IPS-15b (cell line): ENCODE measurements at regions not wholly inside any gene's neighbourhood (a gene's known extent, or its start where the extent isn't known, plus 50 kb on each side); places are given as distances from the start of the nearest gene placed in this dataset.

ENCODE experiments used
- H3K27me3 ChIP-seq: one replicate; pipeline ENCODE4 v1.6.1; 2013; ENCODE audit warnings: low read length; ENCODE audit not compliant: control insufficient read depth, insufficient read depth
- H3K36me3 ChIP-seq: one replicate; pipeline ENCODE4 v1.6.1; 2013; ENCODE audit warnings: low read length; ENCODE audit not compliant: control insufficient read depth, insufficient read depth
- H3K4me1 ChIP-seq: one replicate; pipeline ENCODE4 v1.6.1; 2013; ENCODE audit warnings: mild to moderate bottlenecking, low read length; ENCODE audit not compliant: control insufficient read depth, insufficient read depth
- H3K4me3 ChIP-seq: one replicate; pipeline ENCODE4 v1.5.1; 2013; ENCODE audit warnings: low read depth, low read length
- H3K9ac ChIP-seq: one replicate; pipeline ENCODE4 v1.6.1; 2013; ENCODE audit warnings: low read depth, mild to moderate bottlenecking, low read length
- H3K9me3 ChIP-seq: one replicate; pipeline ENCODE4 v1.6.1; 2013; ENCODE audit warnings: mild to moderate bottlenecking, low read length; ENCODE audit not compliant: control insufficient read depth, insufficient read depth

DNA sequence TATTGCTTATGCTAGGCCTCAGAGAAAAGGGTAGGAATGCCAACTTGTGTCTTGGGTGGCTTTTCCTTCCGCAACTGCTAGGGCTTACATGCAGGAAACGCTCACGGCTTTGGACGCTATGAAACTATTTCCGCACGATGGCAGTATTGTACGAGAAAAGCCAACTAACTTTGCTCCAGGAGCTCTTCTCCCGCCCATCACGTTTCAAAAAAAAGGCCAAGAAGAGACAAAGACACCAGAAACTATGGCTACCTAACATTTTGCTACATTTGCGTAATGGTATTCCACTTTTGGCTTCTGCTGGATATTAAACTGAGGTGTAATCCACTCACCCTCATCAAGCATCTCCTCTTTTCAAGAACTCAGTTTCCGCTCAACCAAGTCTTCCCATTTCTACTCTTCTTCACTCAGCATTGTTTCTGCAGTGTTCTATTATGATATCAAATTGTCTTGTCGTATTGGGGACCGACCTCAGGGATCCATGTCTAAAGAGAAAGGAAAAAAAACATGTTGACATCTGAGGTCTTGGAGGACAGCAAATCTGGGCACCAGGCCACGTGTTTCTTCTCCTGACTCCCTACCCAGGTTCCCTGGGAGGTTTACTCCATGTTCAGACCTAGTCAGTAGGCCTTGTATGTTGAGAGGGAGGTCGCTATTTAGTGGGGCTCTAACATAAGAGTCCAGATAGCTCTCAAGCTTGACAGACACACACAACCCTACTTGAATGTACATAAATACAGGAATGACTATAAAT lies 239.4 kb upstream of the STK26 start:
- H3K4me3 ChIP-seq, result no peak overlapping the region
- no peak overlapping the region for H3K9ac ChIP-seq
- H3K36me3 ChIP-seq, result peaks cover 45% of the 10 kb centered on the region

DNA sequence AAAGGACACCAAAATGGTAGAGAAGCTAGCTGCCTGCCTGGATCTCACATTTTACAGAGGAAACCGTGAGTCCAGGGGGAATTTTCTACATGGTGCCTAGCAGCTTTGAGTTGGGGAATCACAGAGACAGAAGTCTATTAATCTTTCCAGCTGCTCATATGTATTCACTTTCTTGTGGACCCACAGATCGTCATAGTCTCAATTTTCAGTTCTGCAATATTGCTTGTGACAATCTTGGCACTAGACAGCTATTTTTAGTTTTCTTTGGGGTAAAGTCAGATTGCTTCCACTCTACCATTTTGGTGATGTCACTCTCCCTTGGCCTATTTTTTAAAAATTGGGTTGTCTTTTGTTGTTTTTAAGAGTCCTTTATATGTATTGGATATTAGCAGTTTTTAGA lies 233.4 kb upstream of the STK26 start:
- H3K36me3 ChIP-seq, result peaks cover 31% of the 10 kb centered on the region
- no peaks in the 10 kb centered on the region for H3K27me3 ChIP-seq
- H3K9me3 ChIP-seq, result no peaks in the 10 kb centered on the region
- H3K4me1 ChIP-seq, result no peaks in the 10 kb centered on the region
- H3K9ac ChIP-seq, result no peak overlapping the region
- no peak overlapping the region for H3K4me3 ChIP-seq

More for the DNA sequence above, 239.4 kb upstream of the STK26 start:
- no peaks in the 10 kb centered on the region for H3K4me1 ChIP-seq
- H3K27me3 ChIP-seq, result no peaks in the 10 kb centered on the region
- no peaks in the 10 kb centered on the region for H3K9me3 ChIP-seq

DNA sequence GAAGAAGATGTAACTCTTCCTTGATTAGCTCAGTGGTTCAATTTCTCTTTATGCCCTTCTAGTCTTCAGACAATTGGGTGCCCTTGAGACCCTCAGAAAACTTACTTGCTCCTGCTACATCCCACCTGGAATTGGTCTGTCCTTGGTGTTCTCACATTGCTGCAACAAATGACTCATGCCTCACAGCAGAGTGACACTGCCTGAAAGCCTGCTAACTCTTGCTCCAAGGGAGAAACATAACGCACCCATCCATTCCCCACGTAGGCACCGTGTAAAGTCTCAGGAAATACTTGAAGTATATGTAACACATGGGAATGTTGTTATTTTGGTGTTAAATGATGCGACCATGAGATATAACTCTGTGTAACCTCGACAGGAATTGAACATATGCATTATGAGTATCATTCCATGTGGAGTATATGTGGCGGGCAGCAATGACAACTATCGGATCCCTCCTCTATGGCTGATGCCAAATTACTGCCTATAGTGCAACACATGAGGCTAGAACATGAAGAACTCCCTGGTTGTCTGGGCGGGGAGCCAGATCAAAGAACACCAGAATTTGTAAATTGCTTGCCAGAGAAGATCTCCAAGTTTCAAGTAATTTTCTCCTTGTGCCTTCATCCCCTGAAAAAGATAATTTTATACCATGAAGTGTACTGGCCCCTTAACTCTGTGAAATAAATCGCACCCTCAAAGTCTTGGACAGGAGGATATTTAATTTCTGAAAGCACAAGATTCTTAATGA lies 231.3 kb upstream of the STK26 start:
- H3K36me3 ChIP-seq, result peaks cover 38% of the 10 kb centered on the region
- H3K9ac ChIP-seq, result no peak overlapping the region
- H3K27me3 ChIP-seq, result no peaks in the 10 kb centered on the region
- H3K4me3 ChIP-seq, result no peak overlapping the region
- H3K4me1 ChIP-seq, result no peaks in the 10 kb centered on the region
- H3K9me3 ChIP-seq, result no peaks in the 10 kb centered on the region

DNA sequence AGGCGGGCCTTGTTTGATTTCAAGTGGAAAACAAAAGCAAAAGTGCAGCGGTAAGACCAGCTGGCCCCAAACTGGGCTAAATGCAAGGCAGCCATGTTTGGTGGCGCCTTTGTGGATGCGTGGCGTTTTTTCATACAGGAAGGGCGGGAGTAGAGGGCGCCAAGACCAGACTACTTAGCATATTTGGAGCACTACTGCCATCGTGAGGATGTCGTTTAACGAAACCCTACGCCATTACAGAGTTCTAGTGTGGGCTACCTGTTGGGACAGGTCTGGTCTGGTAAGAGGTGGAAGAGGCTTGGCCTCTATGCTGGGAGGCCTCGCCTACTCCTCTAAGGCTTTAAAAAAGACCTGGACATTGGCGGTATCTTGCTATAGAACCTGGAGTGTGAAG lies 230.7 kb upstream of the STK26 start:
- Histone ChIP-seq H3K36me3 (peaks cover 37% of the 10 kb centered on the region), H3K4me3 (no peak overlapping the region), H3K9ac (no peak overlapping the region)

DNA sequence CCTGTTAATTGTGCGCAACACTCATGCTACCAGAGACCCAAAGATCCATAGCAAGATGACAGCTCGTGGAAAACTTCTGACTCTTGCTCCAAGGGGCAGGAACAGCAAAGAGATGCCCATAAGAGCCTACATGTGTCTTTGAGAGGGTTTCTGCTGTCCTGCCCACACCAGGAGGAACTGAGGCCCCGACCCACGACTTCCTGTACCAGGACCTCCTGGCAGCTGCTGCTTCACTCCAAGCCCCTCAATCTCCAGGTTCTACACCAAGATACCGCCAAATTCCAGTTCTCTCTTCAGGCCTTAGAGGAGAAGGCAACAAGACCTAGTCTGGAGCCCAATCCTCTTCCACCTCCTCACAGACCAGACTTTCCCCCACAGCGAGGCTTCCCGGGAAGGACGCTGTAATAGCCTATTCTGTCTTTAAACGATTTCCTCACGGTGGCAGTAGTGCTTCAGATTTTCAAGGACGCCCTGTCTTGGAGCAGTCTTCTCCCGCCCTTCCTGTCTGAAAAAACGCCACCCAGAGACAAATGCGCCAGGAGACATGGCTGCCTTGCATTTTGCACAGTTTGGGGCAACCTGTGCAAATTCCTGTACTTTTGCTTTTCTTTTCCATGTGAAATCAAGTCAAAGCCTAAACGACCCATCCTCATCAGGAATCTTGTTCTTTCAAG lies 230.2 kb upstream of the STK26 start:
- Histone ChIP-seq H3K27me3 (no peaks in the 10 kb centered on the region), H3K36me3 (peaks cover 31% of the 10 kb centered on the region), H3K4me3 (no peak overlapping the region), H3K9me3 (no peaks in the 10 kb centered on the region), H3K9ac (no peak overlapping the region), H3K4me1 (no peaks in the 10 kb centered on the region)

More for the DNA sequence above, 230.7 kb upstream of the STK26 start:
- H3K27me3 ChIP-seq, result no peaks in the 10 kb centered on the region
- no peaks in the 10 kb centered on the region for H3K4me1 ChIP-seq
- no peaks in the 10 kb centered on the region for H3K9me3 ChIP-seq

DNA sequence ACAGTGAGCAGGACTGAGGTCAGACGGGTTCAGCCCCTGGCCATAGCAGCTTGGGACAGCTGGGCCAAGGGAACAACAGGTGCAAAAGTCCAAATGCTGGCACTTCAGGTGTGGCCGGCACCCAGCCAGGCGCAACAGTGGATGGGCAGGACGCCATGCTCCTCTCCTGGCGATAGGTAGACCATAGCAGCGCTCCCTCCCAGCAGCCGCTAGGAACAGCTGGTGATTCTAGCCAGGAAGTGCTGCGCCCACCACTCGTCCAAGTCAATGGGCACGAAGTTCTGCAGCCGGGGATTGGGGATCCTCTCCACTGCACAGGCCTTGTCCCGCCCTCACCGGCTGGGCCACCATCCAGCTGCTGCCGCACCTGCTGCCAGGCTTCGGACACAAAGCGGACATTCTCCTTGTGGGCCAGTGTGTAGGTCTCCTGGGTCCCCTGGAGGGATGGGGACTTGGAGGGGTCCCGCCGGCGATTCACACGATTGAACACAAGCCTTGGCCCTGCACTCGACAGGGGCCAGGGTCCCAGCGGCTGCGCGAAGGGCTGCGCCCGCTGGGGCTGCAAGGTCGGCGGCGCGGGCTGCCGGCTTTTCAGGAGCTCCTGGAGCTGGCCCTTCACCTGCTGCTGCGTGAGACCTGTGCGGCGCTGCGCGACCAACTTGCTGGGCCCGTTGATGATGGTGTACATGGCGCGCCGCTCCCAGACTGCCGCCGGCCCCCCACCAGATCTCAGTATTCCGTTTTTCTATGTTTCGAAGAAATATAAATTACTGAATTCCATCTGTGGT lies 227.5 kb upstream of the STK26 start:
- H3K27me3 ChIP-seq, result no peaks in the 10 kb centered on the region
- peaks cover 31% of the 10 kb centered on the region for H3K36me3 ChIP-seq
- H3K4me3 ChIP-seq, result no peak overlapping the region
- H3K4me1 ChIP-seq, result no peaks in the 10 kb centered on the region
- no peaks in the 10 kb centered on the region for H3K9me3 ChIP-seq
- H3K9ac ChIP-seq, result no peak overlapping the region

DNA sequence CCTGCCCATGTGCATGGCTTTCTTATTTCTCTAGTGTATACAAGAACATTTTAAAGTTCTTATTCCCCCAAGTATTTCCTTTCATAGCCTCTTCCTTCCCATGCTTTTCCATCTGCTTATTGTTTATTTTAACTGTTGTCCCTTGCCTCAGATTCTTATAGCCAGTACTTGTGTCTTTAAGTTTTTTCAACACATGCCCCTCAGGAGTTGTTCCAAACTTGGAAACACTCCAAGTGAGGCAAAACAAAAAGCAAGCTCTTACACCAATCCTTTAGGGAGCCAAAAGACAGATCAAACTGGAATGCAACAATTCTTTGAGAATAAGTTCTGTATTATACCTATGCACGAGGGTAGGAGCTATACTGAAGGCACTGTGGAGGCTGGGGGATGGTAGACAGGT lies 222.0 kb upstream of the STK26 start:
- Histone ChIP-seq H3K4me1 (no peaks in the 10 kb centered on the region), H3K27me3 (no peaks in the 10 kb centered on the region), H3K4me3 (no peak overlapping the region), H3K9me3 (no peaks in the 10 kb centered on the region), H3K36me3 (peaks cover 10% of the 10 kb centered on the region), H3K9ac (no peak overlapping the region)

DNA sequence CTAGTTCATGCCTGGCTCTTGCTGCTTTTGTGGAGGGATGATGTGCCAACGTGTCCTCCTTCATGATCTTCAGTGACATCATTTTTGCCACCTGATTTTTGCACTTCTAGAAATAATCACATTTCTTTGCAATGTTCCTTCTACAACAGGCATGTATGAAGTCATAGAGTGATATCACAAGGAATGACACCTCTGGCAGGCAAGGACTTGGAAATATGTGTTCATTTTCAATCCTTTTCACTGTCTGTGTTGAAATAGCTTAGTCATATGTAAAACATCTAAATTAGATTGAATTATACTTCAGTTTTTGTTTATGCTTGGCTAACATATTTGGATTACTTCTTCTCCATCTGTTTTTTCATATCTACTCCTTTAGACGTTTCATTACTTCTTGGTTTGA lies 221.2 kb upstream of the STK26 start:
- Histone ChIP-seq H3K4me1 (no peaks in the 10 kb centered on the region), H3K9ac (no peak overlapping the region), H3K9me3 (no peaks in the 10 kb centered on the region), H3K36me3 (peaks cover 14% of the 10 kb centered on the region), H3K4me3 (no peak overlapping the region), H3K27me3 (no peaks in the 10 kb centered on the region)

DNA sequence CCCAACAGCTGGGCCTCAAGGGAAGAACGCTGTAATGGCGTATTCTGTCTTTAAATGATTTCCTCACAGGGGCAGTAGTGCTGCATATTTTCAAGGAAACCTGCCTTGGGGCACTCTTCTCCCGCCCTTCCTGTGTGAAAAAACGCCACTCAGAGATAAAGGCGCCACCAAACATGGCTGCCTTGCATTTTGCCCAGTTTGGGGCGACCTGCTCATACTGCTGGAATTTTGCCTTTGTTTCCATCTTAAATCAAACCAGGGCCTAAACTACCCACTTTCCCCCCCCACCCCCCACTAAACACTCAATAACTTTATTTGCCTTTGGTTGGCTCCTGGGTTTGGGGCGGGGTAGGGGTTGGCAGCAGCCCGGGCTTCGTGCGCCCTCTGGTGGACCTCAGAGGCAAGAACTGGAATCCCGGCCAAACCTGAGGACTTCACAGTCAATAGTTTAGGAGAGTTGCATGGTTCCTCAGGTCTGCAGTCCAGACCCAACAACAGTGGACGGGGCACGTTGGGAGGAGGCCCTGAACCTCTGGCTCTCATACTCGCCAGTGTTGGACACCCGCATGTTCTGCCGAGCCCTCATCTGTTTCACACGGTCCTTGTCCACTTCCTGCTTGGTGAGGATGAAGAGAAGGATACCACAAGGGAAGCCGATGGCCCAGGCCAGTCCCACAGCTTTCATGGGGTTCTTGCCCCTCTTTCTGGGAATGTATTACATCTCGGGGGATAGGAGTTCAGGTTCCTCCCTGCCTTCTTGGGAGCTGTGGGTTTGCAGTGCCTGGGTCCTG lies 220.1 kb upstream of the STK26 start:
- Histone ChIP-seq H3K4me3 (no peak overlapping the region), H3K9ac (no peak overlapping the region), H3K36me3 (peaks cover 14% of the 10 kb centered on the region), H3K9me3 (no peaks in the 10 kb centered on the region), H3K27me3 (no peaks in the 10 kb centered on the region), H3K4me1 (no peaks in the 10 kb centered on the region)

DNA sequence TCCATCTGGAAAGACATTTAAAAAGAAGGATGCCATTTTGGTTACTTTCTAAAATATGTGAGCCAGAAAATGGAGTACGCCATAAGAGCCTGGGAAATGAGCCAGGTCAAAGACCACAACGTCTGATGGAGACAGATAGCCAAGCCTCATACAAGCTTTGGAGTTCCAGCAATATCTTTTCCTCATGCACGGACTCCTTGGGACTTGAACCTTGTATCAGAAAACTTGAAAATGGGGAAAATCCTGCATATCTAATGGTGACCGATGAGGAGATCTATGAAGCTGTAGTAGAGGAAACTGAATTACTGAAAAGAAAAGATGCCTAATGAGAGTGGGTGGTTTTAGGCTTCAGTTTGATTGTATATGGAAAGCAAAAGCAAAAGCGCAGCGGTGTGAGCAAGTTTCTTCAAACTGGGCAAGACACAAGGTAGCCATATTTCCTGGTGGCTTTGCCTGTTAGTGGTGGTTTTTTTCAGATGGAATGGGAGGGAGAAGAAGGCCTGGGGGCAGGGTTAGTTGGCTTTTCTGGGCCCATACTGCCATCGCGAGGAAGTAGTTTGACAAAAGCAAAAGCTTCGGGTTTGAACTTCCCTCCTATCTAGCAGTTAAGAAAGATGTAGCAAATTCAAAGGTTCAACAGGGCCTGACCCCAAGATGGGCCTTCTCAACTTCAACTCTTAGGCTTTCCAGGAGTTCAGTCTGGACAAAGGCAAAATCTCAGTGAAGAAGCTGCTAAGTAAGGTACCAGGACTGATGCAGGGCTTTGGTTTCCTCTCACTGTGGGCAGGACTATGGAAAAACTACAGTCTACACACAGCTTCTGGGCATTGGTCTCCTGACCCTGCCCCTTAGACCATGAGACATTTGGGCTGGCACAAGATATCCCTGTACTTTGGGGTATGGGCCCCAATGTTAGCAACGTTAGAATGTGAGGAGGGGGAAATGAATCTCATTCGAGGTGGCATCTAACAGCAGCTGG lies 210.0 kb upstream of the STK26 start:
- Histone ChIP-seq H3K36me3 (peaks cover 23% of the 10 kb centered on the region), H3K9ac (no peak overlapping the region), H3K9me3 (peaks cover 4% of the 10 kb centered on the region), H3K4me1 (no peaks in the 10 kb centered on the region), H3K4me3 (no peak overlapping the region), H3K27me3 (no peaks in the 10 kb centered on the region)
